H9 (cell line): ENCODE measurements at regions not wholly inside any gene's neighbourhood (a gene's known extent, or its start where the extent isn't known, plus 50 kb on each side); places are given as distances from the start of the nearest gene placed in this dataset.

ENCODE experiments used
- DNase-seq: peaks from one replicate; pipeline ENCODE4 v3.0.0-alpha.2; 2017
- H2AFZ ChIP-seq: one replicate; pipeline ENCODE4 v1.6.1; 2013; ENCODE audit warnings: mild to moderate bottlenecking, low read length, control low read depth, moderate library complexity
- H2AK5ac ChIP-seq: 2 replicates; pipeline ENCODE4 v1.6.1; 2013; ENCODE audit warnings: low read length, control low read depth, mixed read lengths; ENCODE audit not compliant: insufficient read length
- H2BK120ac ChIP-seq: one replicate; pipeline ENCODE4 v1.6.1; 2013; ENCODE audit warnings: low read depth, mild to moderate bottlenecking, low read length, control low read depth, inconsistent platforms; ENCODE audit not compliant: poor library complexity, severe bottlenecking
- H2BK12ac ChIP-seq: 2 replicates; pipeline ENCODE4 v1.6.1; 2013; ENCODE audit warnings: low read length, control low read depth, mixed read lengths, low read depth; ENCODE audit not compliant: insufficient read length
- H2BK15ac ChIP-seq: 2 replicates; pipeline ENCODE4 v1.6.1; 2013; ENCODE audit warnings: low read depth, low read length, control low read depth
- H2BK20ac ChIP-seq: one replicate; pipeline ENCODE4 v1.6.1; 2013; ENCODE audit warnings: low read depth, mild to moderate bottlenecking, low read length, control low read depth, inconsistent platforms; ENCODE audit not compliant: poor library complexity, severe bottlenecking
- H2BK5ac ChIP-seq: 2 replicates; pipeline ENCODE4 v1.6.1; 2013; ENCODE audit warnings: low read length, control low read depth, mixed read lengths; ENCODE audit not compliant: insufficient read length
- H3K14ac ChIP-seq: 2 replicates; pipeline ENCODE4 v1.6.1; 2013; ENCODE audit warnings: low read length, control low read depth; ENCODE audit not compliant: insufficient read depth
- H3K18ac ChIP-seq: 2 replicates; pipeline ENCODE4 v1.6.1; 2013; ENCODE audit warnings: low read depth, mild to moderate bottlenecking, mixed read lengths, low read length, control low read depth; ENCODE audit not compliant: insufficient read length
- H3K23ac ChIP-seq: 2 replicates; pipeline ENCODE4 v1.6.1; 2013; ENCODE audit warnings: low read length, control low read depth, mixed read lengths, low read depth; ENCODE audit not compliant: insufficient read length
- H3K23me2 ChIP-seq: 2 replicates; pipeline ENCODE4 v1.6.1; 2013; ENCODE audit warnings: low read depth, mild to moderate bottlenecking, mixed read lengths, low read length, control low read depth; ENCODE audit not compliant: insufficient read length, poor library complexity, severe bottlenecking
- H3K27ac ChIP-seq: 2 replicates; pipeline ENCODE4 v1.5.1; 2013; ENCODE audit warnings: low read length, control low read depth, mixed read lengths, low read depth; ENCODE audit not compliant: insufficient read length
- H3K27me3 ChIP-seq: 2 replicates; pipeline ENCODE4 v1.6.1; 2013; ENCODE audit warnings: low read length, control low read depth, inconsistent platforms; ENCODE audit not compliant: insufficient read depth
- H3K4ac ChIP-seq: 2 replicates; pipeline ENCODE4 v1.6.1; 2013; ENCODE audit warnings: low read depth, mild to moderate bottlenecking, control low read depth, inconsistent platforms, low read length, moderate library complexity
- H3K4me1 ChIP-seq: 2 replicates; pipeline ENCODE4 v1.6.1; 2013; ENCODE audit warnings: low read length, control low read depth, inconsistent platforms; ENCODE audit not compliant: insufficient read depth
- H3K4me2 ChIP-seq: 2 replicates; pipeline ENCODE4 v1.6.1; 2013; ENCODE audit warnings: low read length, control low read depth, mixed read lengths; ENCODE audit not compliant: insufficient read length, insufficient read depth
- H3K56ac ChIP-seq: 2 replicates; pipeline ENCODE4 v1.6.1; 2013; ENCODE audit warnings: low read depth, mild to moderate bottlenecking, mixed read lengths, low read length, control low read depth; ENCODE audit not compliant: insufficient read length
- H3K79me1 ChIP-seq: 2 replicates; pipeline ENCODE4 v1.6.1; 2013; ENCODE audit warnings: low read depth, mild to moderate bottlenecking, moderate library complexity, low read length, control low read depth, inconsistent platforms; ENCODE audit not compliant: insufficient read depth, poor library complexity, severe bottlenecking
- H3K79me2 ChIP-seq: 2 replicates; pipeline ENCODE4 v1.6.1; 2013; ENCODE audit warnings: low read length, control low read depth, inconsistent platforms; ENCODE audit not compliant: insufficient read depth
- H3K9ac ChIP-seq: 2 replicates; pipeline ENCODE4 v1.6.1; 2013; ENCODE audit warnings: low read length, control low read depth, mixed read lengths; ENCODE audit not compliant: insufficient read length; ENCODE audit errors: extremely low read depth
- H3K9me3 ChIP-seq: one replicate; pipeline ENCODE4 v1.6.1; 2013; ENCODE audit warnings: low read depth, low read length, inconsistent platforms; ENCODE audit not compliant: control insufficient read depth
- H3T11ph ChIP-seq: one replicate; pipeline ENCODE4 v1.6.1; 2013; ENCODE audit warnings: mild to moderate bottlenecking, low read length, control low read depth, inconsistent platforms
- H4K20me1 ChIP-seq: one replicate; pipeline ENCODE4 v1.6.1; 2013; ENCODE audit not compliant: control insufficient read depth, insufficient read length, insufficient read depth
- H4K5ac ChIP-seq: 2 replicates; pipeline ENCODE4 v1.6.1; 2013; ENCODE audit warnings: low read depth, mild to moderate bottlenecking, mixed read lengths, low read length, control low read depth; ENCODE audit not compliant: insufficient read length
- H4K8ac ChIP-seq: replicated peaks from 2 replicates; pipeline ENCODE4 v1.6.1; 2013; ENCODE audit warnings: low read length, control low read depth, mixed read lengths, low read depth; ENCODE audit not compliant: insufficient read length
- H4K91ac ChIP-seq: 2 replicates; pipeline ENCODE4 v1.6.1; 2013; ENCODE audit warnings: low read depth, mild to moderate bottlenecking, moderate library complexity, mixed read lengths, low read length, control low read depth; ENCODE audit not compliant: insufficient read length
- H3K27ac Mint-ChIP-seq, 3 experiments: 2 replicates in 2 of 3; 3 replicates in 1 of 3; pipeline ENCODE4 v1.8.0; 2020 to 2021; ENCODE audit warnings: mixed read lengths in 3 of 3, mild to moderate bottlenecking in 1 of 3, moderate library complexity in 1 of 3
- H3K27me3 Mint-ChIP-seq: 2 replicates; pipeline ENCODE4 v1.8.0; 2021; ENCODE audit warnings: low read depth, mild to moderate bottlenecking, moderate library complexity, mixed read lengths
- H3K36me3 Mint-ChIP-seq, 3 experiments: 2 replicates in 2 of 3; 3 replicates in 1 of 3; pipeline ENCODE4 v1.8.0; 2020 to 2021; ENCODE audit warnings: low read depth in 3 of 3, mixed read lengths in 3 of 3; ENCODE audit not compliant: insufficient read depth in 1 of 3
- H3K4me1 Mint-ChIP-seq, 2 experiments: 2 replicates each; pipeline ENCODE4 v1.8.0; 2020; ENCODE audit warnings: mixed read lengths in 2 of 2
- H3K4me3 Mint-ChIP-seq, 2 experiments: 2 replicates in 1 of 2; 3 replicates in 1 of 2; pipeline ENCODE4 v1.8.0; 2020 to 2021; ENCODE audit warnings: mild to moderate bottlenecking in 2 of 2, mixed read lengths in 2 of 2, moderate library complexity in 1 of 2
- H3K9me3 Mint-ChIP-seq, 2 experiments: 2 replicates in 1 of 2; 3 replicates in 1 of 2; pipeline ENCODE4 v1.8.0; 2020; ENCODE audit warnings: mild to moderate bottlenecking in 2 of 2, mixed read lengths in 2 of 2, moderate library complexity in 1 of 2
- WGBS: extraction: QIAGEN DNeasy Blood & Tissue Kit; methylation state at CpG from one replicate; pipeline ENCODE4 v1.1.7; 2013; ENCODE audit warnings: missing lambda C conversion rate, low lambda C conversion rate, mixed read lengths; ENCODE audit not compliant: insufficient read length; ENCODE audit errors: extremely low coverage; 5-methylcytosine and 5-hydroxymethylcytosine counted together
- TF ChIP-seq, protein P1 (sequence below): fragments of 200-600 bp; sonication (generic); conservative IDR thresholded peaks from 3 replicates; pipeline ENCODE4 v1.8.0; 2021; ENCODE audit warnings: antibody characterized with exemption, mild to moderate bottlenecking

DNA sequence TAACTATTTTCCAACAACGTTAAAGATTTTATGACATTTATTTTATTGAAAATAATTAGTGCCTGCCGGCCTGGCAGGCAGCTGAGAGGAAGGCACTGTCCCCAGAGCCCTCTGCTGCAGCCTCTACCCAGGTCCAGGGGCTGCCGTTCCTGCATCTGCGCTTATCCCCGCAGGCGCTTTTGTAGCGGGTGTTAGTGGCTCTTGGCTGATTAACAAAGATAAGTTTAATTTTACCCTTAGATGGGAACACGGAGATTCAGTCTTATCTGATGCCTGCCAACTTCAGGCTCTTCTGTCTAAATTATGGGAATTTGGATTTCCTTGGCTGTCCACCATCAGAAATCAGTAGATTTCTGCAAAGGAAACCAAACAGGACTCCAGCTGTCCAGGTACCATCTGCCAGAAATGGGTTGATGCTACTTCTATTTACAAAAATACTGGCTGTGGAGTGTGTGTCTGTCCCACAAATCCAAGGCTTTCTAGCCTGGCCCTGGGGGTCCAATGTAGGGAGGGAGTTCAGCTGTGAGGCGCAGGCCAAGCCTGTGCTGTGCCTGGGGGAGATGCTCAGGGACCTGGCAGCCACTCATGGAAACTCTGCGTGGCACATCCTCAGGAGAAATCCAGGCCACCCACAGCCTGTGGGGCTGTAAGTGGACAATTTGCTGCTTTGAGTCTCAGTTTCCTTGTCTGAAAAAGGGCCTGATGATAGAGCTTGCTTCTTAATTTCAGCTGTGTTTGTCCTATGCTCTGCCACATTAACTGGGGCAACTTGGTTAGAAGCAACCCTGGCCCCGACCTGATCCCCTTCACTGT lies 62.0 kb upstream of the IGFBP3 start:
- no peak for DNase-seq
- H3K9me3 Mint-ChIP-seq: peaks cover 6 to 16% of the 10 kb centered on the region in 2 experiments
- no CpG with 5 or more reads among the region's 11 CpGs for WGBS
- Histone ChIP-seq H3K27me3 (no peaks in the 10 kb centered on the region), H2BK20ac (no peak overlapping the region), H2BK15ac (no peak overlapping the region), H3K79me2 (no peaks in the 10 kb centered on the region), H3K14ac (no peak overlapping the region), H4K91ac (no peak overlapping the region), H2BK5ac (no peak overlapping the region), H3K56ac (no peak overlapping the region), H3K9me3 (no peaks in the 10 kb centered on the region), H3K9ac (no peak overlapping the region), H4K20me1 (no peaks in the 10 kb centered on the region), H3K18ac (no peak overlapping the region), H2AK5ac (no peak overlapping the region), H3K79me1 (no peaks in the 10 kb centered on the region), H4K8ac (no peak overlapping the region), H3K4me1 (no peaks in the 10 kb centered on the region), H3K23ac (no peak overlapping the region), H2BK12ac (no peak overlapping the region), H2AFZ (no peak overlapping the region), H3K27ac (no peak overlapping the region), H3K23me2 (no peaks in the 10 kb centered on the region), H3T11ph (no peak overlapping the region), H3K4me2 (no peak overlapping the region), H3K4ac (no peak overlapping the region), H2BK120ac (no peak overlapping the region), H4K5ac (no peak overlapping the region)
- H3K27ac Mint-ChIP-seq: no peak overlapping the region
- peaks cover 6 to 13% of the 10 kb centered on the region in 2 experiments for H3K4me1 Mint-ChIP-seq
- TF ChIP-seq, protein P1, sequence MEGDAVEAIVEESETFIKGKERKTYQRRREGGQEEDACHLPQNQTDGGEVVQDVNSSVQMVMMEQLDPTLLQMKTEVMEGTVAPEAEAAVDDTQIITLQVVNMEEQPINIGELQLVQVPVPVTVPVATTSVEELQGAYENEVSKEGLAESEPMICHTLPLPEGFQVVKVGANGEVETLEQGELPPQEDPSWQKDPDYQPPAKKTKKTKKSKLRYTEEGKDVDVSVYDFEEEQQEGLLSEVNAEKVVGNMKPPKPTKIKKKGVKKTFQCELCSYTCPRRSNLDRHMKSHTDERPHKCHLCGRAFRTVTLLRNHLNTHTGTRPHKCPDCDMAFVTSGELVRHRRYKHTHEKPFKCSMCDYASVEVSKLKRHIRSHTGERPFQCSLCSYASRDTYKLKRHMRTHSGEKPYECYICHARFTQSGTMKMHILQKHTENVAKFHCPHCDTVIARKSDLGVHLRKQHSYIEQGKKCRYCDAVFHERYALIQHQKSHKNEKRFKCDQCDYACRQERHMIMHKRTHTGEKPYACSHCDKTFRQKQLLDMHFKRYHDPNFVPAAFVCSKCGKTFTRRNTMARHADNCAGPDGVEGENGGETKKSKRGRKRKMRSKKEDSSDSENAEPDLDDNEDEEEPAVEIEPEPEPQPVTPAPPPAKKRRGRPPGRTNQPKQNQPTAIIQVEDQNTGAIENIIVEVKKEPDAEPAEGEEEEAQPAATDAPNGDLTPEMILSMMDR: no peak
- H3K36me3 Mint-ChIP-seq: peaks cover 5 to 10% (median 7%) of the 10 kb centered on the region in 3 experiments; a peak in 6 of 7 replicates
- no peak overlapping the region for H3K4me3 Mint-ChIP-seq
- H3K27me3 Mint-ChIP-seq: peaks cover 6% of the 10 kb centered on the region
